ENCODE measurements at regions not wholly inside any gene's neighbourhood (a gene's known extent, or its start where the extent isn't known, plus 50 kb on each side); places are given as distances from the start of the nearest gene placed in this dataset.

GRCh38 chr2:186959486-186959885 lies 110.5 kb upstream of the ZSWIM2 start:
- no peak for TF ChIP-seq CTCF (IDR thresholded peaks at IDR 0.05; ENCODE audit: low read depth, low read length)
- TF ChIP-seq EZH2phosphoT487 (IDR thresholded peaks at IDR 0.05; ENCODE audit: low read depth) = no peak

Measured in OCI-LY3 (cell line).